ENCODE measurements at regions not wholly inside any gene's neighbourhood (a gene's known extent, or its start where the extent isn't known, plus 50 kb on each side); places are given as distances from the start of the nearest gene placed in this dataset.
"Not testable (repeated sequence)": the region's sequence is repeated elsewhere in the genome, so short reads cannot be mapped to it uniquely, and the experiment has no call there.

DNA sequence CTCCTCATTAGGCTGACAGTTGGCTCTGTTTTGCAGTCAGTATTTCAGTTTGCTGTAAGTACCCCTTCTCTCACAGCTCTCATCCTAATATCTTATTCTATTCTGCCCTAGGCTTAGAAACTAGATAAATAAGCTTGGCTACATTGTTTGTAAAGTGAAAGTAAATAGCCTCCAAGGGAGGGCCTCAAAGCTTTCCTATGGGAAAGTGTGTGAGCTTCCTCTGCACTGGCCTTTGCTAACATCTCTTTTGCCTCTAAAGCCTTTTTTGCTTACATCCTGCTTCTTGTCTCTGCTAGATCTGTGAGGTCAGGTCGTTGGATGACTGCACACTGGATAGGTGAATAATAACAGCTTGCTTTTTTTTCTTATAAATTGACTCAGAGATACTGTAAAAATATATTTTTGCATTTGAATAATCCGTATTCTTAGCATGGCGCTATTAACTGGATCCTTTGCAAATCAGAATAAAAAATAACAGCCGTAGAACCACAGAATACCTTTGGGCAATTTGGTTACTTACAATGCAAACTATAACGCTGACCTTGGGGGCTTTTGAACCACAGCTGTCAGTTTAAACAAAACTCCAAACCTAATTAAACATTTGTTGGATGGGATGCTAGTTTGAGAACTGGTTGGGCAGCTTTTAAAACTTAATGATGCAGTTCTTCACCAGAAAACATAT is 55.1 kb downstream of the TTC6 start:
- peak; percentile 21 for DNase-seq

DNA sequence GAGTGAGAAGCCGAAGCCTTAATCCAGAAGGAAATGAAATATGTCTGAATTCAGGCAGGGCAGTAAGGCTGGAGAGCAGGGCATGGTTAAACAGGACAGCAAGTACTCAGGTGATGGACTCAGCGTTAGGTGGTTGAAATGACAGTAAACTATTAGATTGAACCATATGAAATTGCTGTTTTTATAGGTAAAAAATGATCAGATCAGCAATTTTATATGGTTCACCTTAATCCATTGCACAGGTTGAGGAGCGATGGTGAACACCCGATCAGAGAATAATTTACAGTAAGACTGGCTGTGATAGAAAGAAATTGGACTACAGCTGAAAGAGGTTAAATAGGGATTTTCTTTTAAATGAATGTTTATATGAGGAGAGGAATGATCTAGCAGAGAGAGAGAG is 56.6 kb downstream of the TTC6 start:
- no peak for DNase-seq

DNA sequence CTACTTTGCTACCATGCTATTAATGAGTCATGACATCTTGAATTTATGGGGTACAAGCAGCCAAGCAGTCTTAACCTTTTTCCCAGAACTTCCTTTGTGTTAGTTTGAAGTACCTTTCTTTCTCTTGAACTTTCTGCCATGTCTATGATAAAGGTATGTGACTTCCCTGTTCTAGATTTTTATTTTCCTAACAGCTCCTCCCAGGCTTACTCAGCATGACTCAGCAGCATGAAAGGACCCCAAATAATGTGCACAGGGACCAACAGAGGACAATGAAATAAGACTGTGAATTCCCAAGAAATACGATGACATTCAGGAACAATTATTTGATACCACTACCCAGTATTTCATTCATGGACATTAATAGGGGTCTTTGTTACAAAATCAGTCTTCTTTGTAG is 60.0 kb downstream of the TTC6 start:
- DNase-seq: no peak

DNA sequence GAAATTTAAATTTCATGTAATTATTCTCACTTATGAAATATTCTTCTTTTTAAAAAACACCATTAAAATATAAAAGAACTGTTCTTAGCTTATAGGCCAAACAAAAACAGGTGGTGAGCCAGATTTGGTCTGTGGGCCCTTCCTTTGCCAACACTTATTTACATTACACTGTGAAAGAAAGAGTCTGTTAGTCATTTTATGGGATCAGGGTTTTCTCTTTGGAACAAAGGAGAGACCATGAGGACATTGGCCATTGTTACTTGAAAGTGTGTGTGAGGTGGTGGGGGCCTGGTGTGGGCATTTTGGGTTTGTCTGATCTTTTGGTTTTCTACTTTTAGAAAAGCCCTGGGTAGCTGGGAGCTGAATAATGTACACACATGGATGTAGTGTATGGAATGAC is 62.7 kb downstream of the TTC6 start:
- no peak for DNase-seq

DNA sequence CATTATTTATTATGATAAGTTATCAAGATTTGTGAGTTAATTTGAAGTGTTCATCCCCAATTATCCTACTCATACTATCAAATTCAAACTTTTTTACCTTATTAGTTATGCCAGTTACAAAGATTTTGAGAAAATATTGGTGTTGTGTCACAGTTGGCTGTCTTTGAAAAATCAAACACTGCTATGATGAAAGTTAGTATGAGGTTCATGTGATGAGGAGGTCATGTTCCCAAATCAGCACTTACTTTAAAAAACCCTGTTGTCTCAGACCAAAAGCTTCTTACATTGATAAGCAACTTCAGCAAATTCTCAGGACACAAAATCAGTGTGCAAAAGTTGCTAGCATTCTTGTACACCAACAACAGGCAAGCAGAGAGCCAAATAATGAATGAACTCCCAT is 68.1 kb downstream of the TTC6 start:
- no peak for DNase-seq

DNA sequence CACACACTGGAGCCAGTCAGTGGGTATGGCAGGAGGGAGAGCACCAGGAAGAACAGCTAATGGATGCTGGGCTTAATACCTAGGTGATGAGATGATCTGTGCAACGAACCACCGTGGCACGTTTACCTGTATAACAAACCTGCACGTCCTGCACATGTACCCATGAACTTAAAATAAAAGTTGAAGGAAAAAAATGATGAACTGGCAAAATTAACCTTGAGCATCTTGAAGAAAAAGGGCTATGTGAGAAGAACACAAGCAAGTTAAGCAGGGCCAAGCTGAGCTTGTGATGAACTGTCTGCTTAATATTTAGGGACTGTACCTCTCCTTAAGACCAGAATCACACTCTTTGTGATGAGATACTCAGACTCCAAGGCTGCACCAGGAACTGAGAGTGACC is 70.0 kb downstream of the TTC6 start:
- no peak for DNase-seq

DNA sequence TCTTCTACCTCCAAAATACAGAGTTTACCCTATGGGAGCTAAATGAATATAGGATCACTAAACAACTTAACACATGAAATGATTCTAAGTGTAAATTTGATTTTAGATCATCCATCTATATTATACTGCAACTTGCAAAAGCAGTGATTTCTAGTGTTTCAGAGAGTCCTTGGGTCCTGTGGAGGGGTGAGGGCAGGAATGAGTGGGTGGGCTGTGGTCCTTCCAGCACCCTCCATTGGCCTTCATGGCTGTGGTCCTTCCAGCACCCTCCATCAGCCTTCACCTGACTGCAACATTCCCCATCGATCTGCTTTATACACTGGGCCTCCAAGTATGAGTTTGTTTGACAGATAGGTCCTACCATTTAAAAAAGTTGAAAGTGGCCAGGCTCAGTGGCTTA is 70.5 kb downstream of the TTC6 start:
- DNase-seq: no peak

DNA sequence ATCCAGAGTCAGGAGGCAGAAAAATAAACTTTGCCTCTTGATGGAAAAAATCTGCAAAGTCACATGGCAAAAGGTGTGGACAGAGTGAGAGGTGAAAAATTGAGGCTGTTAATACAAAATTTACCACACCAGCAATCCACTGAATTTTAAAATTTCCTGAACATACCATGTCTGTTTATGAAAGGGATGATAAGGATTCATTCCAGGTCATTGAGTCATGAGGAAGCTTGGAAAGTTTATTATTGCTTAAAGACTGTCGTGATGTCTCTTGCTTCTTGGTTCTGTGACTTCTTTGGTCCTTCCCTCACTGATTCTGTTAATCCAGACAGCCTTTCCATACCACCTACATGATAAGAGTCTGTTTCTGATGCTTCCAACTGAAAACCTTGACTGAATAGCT is 73.2 kb downstream of the TTC6 start:
- DNase-seq: no peak

DNA sequence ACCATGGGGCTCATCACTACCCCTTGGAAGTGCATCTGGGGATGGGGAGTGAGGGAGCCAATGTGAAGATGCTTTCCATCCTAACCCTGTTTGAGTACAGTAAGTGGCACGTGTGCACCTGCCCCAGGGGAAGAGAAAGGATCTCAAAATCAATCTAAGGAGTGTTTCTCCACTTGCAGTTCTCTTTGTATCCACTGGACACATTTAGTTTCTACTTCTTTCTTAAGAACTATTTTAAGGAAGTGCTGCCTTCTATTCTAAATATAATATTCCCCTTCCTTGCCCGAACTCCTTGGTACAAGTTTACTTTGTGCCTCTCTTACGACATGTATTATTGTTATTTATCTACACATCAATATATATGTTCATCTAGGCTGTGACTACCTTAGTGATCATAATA is 73.8 kb downstream of the TTC6 start:
- no peak for DNase-seq

DNA sequence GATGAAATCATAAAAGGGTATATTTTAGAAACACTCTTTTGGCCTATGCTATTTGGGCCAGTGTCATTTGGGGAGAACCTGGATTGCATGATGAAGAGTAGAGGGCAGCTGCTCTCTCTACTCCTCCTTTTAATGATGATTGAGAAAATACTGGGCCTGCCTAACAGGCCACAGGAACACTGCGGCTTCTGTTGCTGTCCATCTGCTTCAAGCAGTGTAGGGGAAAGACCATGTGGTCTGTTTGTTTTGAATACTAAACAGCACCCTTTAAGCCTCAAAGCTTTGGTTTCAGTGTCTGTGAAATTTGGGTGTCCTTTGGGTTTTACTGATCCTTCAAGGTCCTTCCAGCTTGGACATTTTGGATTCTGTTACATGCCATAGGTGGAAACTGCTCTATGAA is 78.0 kb downstream of the TTC6 start:
- no peak for DNase-seq

DNA sequence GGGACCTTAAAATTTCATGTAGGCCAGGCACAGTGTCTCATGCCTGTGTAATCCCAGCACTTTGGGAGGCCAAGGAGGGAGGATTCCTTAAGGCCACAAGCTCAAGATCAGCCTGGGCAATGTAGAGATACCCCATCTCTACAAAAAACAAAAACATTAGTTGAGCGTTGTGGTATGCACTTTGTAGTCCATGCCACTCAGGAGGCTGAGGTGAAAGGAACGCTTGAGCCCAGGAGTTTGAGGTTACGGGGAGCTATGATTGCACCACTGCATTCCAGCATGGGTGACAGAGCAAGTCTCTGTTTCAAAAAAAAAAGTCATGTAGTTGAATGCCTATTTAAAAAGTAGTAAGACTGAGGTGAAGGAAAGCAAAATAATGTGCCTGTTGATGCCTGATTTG is 83.5 kb downstream of the TTC6 start:
- DNase-seq: no peak

DNA sequence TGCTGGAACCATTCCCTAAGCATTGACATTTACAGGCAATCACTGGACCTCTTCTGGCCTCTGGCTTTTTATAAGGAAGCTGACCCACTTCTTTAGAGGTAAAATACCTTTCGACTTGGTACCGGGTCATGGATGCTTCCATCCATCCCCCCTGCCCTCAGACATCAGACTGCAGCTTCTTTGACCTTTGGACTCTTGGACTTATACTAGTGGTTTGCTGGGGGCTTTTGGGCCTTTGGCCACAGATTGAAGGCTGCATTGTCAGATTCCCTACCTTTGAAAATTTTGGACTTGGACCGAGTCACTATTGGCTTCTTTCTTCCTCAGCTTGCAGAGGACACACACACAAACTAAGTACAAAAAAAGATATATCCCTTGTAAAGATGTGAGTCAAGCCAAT is 86.1 kb downstream of the TTC6 start:
- no peak for DNase-seq

DNA sequence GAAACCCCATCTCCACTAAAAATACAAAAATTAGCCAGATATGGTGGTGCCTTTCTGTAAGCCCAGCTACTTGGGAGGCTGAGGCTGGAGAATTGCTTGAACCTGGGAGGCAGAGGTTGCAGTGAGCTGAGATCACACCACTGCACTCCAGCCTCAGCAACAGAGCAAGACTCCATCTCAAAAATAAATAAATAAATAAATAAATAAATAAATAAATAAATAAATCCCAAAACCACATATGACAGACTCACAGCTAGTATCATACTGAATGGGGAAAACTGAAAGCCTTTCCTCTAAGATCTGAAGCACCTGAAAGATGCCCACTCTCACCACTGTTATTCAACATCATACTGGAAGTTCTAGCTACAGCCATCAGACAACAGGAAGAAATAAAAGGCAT is 97.3 kb downstream of the TTC6 start:
- DNase-seq: not testable (repeated sequence)

DNA sequence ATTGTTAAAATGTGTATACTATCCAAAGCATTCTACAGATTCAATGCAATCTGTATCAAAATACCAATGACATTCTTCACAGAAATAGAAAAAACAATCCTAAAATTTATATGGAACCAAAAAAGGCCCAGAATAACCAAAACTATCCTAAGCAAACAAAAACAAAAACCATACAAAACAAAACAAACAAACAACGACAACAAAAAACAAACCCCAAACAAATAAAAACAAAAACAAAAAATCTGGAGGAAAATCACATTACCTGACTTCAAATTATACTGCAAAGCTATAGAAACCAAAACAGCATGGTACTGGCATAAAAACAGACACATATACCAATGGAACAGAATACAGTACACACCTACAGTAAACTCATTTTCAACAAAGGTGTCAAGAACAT is 98.0 kb downstream of the TTC6 start:
- DNase-seq: not testable (repeated sequence)

DNA sequence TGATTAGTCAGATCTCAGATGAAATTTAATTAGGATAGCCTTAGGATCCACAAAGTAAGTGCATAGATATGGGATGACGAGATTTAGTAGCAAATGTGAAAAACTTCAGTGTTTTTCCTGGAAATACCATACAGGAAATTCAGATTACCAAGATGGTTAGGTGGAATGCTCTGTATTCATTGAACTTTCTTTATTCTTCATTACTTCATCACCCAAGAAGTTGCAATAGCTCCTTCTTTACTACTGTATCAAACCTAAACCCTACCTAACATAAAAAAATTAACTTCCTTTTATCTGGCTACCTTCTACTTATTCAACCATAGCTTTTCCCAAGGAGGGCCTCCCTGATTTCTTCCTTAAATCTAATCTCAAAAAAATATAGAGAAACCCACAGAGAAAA is 100.4 kb downstream of the TTC6 start:
- no peak for DNase-seq

DNA sequence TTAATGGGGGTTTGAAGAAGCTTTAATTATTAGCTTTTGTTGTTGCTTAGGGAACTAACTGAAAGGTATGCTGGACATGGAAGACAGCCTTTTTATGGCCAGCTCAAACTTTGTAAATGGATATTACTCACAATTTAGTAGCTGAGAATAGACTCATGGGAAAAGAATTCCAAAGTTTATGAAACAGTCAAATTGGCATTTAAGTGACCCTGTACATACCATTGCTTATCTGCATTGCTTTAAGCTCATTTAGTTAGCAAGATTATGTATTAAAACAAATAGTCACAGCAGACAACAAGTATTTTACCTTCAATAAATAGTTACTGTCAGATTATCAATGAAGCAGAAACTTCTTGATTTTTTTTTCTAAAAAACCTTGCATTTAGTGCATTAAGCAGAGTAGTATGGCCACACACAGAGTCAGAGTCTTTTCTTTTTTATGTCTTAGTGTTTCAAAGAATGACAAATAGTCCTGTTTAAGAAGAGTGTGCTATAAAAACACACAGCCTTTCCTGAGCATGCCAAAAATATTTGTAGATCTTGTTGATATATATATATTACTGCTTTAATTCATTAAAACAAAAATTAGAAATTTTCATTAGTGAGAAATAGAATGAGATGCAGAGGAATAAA is 102.2 kb downstream of the TTC6 start:
- no peak for DNase-seq

DNA sequence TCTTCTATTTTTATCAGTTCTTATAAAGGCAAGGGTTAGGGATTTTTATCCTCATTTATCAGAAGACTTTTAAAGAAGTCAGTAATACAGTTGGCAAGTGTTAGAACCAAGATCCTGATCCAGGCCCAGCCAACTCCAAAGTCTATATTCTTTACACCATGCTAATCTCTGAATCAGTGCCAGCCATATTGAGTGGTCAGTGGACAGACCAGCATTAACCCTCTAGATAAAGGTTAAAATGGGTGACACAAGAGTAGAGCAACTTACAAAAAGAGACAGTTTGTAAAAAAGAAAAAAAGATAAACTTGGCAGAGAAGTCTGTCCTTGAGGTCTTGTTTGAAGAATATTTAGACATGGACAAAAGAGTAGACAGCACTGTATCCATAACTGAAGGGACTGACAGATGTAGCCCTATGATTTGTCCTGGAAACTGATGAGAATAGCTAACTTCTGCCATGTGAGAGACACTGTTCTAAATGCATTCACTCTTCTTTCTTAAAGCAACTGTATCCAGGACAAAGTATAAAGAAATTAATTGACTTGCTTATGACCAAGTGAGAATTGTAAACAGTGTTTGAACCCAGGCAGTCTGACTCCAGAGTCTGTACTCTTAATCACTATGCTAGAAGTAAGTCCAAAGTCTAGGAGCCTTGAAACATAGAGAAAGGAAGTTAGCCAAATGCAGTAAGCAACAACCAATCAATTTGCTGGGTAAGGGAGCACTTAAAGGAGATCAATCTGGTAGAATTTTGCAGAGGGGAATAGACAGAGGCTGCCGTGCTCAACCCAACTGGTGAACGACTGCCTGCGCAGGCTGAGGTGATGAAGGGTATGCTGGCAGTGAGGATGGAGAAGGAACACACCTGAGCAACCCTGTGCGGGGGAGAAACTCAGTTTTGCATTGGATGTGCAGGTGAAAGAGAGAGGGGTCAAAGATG is 103.7 kb downstream of the TTC6 start:
- DNase-seq: no peak

DNA sequence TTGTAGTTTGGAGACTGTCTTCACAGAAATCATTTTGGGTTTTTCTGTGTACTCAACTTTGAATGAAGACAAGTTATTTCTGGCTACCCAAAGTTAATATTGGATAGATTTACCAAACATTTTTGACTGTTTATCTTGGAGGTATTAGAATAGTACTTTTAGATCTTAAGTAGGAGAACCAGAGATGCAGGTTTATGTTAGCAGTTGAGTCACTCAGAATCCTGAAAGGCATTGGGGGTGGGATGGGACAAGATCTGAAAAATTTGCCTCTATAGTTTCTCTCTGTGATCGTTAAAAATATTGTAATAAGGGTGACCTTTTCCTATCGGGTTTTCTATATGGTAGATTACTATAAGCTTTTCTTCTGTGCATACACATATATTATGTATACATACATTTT is 112.3 kb downstream of the TTC6 start:
- no peak for DNase-seq

DNA sequence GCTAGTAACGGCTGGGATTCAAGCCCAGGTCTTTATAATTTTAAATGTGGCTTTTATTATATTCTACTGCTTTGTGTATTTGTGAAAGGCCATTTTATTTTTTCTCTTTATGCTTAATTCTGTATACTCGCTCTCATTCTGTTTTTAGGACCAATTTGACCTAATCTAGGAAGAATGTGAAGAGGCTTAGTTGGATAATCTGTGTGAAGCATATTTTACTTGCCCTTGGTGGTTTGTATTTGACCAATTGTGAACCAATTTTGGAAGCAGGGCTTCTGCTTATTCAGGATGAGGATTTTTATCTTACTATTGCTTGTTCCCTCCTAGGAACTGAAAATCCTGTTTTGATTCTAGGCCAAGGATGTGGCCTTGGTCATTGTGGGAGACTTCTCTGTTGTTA is 113.1 kb downstream of the TTC6 start:
- no peak for DNase-seq

DNA sequence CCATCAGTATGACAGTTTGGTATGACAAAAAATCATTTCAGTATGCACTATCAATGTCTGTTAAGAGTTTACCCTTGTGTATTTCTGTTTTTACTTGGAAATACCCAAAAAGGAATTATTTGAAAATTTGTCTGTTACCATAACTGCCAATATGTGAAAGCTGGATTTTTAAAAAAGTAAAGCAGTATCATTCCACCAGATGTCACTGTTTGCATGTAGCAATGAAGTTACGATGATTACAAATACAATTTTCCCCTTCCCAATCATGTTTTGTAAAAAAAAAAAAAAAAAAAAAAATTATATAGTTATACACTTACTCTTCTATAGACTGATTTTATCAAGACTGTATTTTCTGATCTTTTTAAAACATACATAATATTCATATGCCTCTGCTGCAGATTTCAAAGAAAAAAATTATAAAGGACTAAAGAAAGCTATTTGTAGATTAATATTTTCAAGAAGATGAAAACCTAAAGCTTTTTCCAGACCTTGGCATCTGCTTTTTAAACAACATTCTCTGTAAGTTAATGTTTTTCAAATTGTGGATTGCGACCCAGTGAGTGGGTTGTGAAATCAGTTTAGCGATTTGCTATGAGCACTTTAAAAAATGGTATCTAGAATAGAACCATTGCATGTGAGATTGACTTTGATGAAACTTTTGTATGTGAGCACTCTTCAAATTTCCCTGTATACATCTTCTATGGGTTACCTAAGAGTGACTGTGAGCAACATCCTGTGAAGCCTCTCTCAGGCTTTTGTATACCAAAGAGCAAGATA is 114.2 kb downstream of the TTC6 start:
- DNase-seq: peak; percentile 8

DNA sequence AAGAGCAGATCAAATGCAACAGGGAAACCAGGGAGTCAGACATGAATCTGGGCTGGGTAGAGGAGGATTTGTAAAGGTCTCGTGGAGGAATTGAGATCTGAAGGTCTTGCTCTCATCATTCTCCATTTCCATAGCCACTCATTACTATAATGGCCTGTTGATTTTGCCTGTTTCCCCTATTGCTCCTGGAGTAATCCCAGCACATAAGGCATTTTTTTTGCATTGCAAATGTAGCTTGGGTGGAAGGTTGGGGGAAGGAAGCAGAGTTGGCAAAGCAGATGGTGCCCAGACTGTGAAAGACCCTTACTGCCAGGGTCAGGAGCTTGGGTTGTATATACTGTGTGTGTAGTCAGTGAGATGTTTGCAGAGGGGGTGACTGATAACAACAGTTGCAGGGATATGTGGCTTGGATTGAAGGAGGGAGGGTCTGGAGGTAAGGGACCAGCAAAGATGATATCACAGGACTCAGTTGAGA is 116.0 kb downstream of the TTC6 start:
- DNase-seq: no peak

DNA sequence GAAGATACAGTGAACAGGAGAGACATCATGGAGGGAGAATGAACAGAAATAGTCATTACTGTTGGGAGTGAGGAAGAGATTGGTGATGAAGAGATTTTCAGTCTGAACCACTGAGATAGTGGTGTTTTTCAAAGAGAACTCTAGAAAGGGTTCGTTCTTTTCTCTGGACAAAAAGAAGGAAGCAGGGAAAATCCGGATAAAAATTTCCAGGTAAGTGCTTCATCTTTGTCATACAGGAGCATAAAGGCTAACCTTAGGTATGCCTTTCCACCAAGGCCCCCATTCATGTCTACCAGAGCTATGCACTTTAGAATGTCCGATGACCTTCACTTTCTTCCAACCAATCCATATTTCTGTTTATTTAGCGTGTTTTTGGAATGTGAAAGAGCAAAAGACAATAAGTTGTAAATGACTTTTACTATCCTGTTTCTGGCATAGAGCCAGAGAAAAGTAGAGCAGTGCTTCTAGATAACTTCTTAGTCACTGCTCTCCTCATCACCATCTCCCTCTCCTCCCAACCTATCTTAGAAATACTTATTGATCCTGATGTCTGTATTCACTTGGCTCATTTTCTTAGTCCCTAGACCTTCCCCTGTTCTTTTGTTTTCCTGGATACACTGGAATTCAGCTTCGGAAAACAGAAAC is 116.5 kb downstream of the TTC6 start:
- DNase-seq: no peak

DNA sequence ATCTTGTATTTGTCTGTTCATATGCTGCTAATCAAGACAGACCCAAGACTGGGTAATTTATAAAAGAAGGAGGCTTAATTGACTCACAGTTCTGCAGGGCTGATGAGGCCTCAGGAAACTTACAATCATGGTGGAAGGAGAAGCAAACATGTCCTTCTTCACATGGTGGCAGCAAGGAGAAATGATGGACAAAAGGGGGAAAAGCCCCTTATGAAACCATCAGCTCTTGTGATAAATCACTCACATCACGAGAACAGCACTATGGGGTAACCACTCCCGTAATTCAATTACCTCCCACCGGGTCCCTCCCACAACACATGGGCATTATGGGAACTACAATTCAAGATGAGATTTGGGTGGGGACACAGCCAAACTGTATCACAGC is 117.0 kb downstream of the TTC6 start:
- DNase-seq: not testable (repeated sequence)
